ENCODE measurements at regions not wholly inside any gene's neighbourhood (a gene's known extent, or its start where the extent isn't known, plus 50 kb on each side); places are given as distances from the start of the nearest gene placed in this dataset.

DNA sequence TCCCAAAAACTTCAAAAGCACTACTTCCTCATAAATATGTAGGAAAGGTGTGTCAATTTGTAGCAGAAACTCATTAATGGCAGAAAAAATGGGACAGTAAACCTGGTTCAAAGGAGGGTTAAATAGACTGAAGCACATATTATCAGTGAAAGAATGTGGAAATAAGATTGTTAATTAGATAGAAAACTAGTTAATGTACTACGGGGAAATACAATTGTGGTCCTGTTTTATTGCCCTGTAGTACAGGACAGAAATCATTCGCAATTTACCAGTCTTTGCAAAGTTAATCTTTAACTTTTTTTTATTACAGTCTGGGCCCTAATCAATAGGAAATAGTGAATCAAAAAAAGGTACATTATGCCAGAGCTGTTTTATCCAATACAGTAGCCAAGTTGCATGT, 82.0 kb upstream of the PAK5 start (continued):
- TF ChIP-seq, protein P1, sequence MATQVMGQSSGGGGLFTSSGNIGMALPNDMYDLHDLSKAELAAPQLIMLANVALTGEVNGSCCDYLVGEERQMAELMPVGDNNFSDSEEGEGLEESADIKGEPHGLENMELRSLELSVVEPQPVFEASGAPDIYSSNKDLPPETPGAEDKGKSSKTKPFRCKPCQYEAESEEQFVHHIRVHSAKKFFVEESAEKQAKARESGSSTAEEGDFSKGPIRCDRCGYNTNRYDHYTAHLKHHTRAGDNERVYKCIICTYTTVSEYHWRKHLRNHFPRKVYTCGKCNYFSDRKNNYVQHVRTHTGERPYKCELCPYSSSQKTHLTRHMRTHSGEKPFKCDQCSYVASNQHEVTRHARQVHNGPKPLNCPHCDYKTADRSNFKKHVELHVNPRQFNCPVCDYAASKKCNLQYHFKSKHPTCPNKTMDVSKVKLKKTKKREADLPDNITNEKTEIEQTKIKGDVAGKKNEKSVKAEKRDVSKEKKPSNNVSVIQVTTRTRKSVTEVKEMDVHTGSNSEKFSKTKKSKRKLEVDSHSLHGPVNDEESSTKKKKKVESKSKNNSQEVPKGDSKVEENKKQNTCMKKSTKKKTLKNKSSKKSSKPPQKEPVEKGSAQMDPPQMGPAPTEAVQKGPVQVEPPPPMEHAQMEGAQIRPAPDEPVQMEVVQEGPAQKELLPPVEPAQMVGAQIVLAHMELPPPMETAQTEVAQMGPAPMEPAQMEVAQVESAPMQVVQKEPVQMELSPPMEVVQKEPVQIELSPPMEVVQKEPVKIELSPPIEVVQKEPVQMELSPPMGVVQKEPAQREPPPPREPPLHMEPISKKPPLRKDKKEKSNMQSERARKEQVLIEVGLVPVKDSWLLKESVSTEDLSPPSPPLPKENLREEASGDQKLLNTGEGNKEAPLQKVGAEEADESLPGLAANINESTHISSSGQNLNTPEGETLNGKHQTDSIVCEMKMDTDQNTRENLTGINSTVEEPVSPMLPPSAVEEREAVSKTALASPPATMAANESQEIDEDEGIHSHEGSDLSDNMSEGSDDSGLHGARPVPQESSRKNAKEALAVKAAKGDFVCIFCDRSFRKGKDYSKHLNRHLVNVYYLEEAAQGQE (IDR thresholded peaks at IDR 0.05; ENCODE audit: unreplicated experiment): no peak
- TF ChIP-seq ZNF331 (CRISPR knock-in tag; IDR thresholded peaks at IDR 0.05; ENCODE audit: low read depth): no peak
- TF ChIP-seq, protein P2, sequence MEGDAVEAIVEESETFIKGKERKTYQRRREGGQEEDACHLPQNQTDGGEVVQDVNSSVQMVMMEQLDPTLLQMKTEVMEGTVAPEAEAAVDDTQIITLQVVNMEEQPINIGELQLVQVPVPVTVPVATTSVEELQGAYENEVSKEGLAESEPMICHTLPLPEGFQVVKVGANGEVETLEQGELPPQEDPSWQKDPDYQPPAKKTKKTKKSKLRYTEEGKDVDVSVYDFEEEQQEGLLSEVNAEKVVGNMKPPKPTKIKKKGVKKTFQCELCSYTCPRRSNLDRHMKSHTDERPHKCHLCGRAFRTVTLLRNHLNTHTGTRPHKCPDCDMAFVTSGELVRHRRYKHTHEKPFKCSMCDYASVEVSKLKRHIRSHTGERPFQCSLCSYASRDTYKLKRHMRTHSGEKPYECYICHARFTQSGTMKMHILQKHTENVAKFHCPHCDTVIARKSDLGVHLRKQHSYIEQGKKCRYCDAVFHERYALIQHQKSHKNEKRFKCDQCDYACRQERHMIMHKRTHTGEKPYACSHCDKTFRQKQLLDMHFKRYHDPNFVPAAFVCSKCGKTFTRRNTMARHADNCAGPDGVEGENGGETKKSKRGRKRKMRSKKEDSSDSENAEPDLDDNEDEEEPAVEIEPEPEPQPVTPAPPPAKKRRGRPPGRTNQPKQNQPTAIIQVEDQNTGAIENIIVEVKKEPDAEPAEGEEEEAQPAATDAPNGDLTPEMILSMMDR (conservative IDR thresholded peaks at IDR 0.05; ENCODE audit: low read depth in 2 of 2): no peak
- no peak for TF ChIP-seq EZH2 (IDR thresholded peaks at IDR 0.05; ENCODE audit: low read depth, unreplicated experiment)
- TF ChIP-seq ZNF114 (CRISPR knock-in tag; IDR thresholded peaks at IDR 0.05): no peak
- no peak for TF ChIP-seq NANOG (IDR thresholded peaks at IDR 0.05; ENCODE audit: borderline replicate concordance)
- no peak for TF ChIP-seq STAT1 (IDR thresholded peaks at IDR 0.05; ENCODE audit: unreplicated experiment)

DNA sequence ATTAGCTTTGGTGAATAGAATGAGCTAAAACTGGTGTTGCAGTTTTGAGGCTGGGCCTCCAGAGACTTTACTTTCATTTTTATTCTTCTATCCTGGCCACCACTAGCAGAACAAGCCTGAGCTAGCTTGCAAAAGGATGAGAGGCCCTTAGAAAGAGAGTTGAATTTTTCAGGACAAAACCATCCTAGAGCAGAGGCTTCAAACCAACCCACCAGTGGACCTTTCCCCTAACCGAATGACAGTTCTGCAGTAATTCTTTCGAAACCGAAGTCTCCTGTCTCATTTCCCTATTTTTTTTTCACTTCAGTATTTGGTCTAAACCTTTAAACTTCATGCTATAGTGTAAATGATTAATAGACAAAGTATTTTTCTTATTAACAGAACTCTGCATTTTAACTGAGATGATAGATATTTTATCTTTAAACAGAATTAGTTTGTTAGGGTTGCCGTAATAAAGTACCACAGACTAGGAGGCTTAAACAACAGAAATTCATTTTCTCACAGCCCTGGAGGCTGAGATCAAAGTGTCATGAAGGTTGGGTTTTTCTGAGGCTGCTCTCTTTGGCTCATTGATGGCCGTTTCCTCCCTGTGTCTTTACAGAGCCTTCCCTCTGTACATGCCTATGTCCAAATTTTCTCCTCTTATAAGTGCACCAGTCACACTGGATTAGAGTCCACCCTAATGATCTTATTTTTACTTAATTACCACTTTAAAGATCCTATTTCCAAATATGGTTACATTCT, 80.6 kb upstream of the PAK5 start:
- H3K36me3 Mint-ChIP-seq (ENCODE audit: low read depth): no peaks in the 10 kb centered on the region
- DNase-seq (ENCODE audit: low spot score): no peak
- H3K36me3 ChIP-seq (ENCODE audit: insufficient read depth): no peaks in the 10 kb centered on the region
- H3K4me1 Mint-ChIP-seq: no peaks in the 10 kb centered on the region
- no peaks in the 10 kb centered on the region for H3K27me3 ChIP-seq (ENCODE audit: insufficient read depth)
- H3K9me2 ChIP-seq (ENCODE audit: insufficient read depth): no peaks in the 10 kb centered on the region
- no peak overlapping the region for H3K4me2 ChIP-seq
- no peak overlapping the region for H2AFZ ChIP-seq
- H3K27ac ChIP-seq (ENCODE audit: low read depth): no peak overlapping the region
- no peaks in the 10 kb centered on the region for H3K79me2 ChIP-seq (replicated peaks; ENCODE audit: insufficient read depth)
- ATAC-seq: no peak
- no peaks in the 10 kb centered on the region for H3K27me3 Mint-ChIP-seq (ENCODE audit: insufficient read depth, low read depth, poor library complexity)
- H3K27ac Mint-ChIP-seq: no peak overlapping the region
- H3K4me3 ChIP-seq: no peak overlapping the region
- no peaks in the 10 kb centered on the region for H3K4me1 ChIP-seq (ENCODE audit: insufficient read depth)
- no peaks in the 10 kb centered on the region for H4K20me1 ChIP-seq (replicated peaks; ENCODE audit: insufficient read depth)
- no peak overlapping the region for H3K4me3 Mint-ChIP-seq
- H3K9me3 Mint-ChIP-seq: no peaks in the 10 kb centered on the region
- H3F3A ChIP-seq (replicated peaks; ENCODE audit: low read depth): no peaks in the 10 kb centered on the region
- TF ChIP-seq CREB1 (CRISPR knock-in tag; IDR thresholded peaks at IDR 0.05; ENCODE audit: low read depth): no peak
- no peak for TF ChIP-seq EZH2 (IDR thresholded peaks at IDR 0.05; ENCODE audit: low read depth, unreplicated experiment)
- TF ChIP-seq, protein P1 (IDR thresholded peaks at IDR 0.05; ENCODE audit: unreplicated experiment): no peak
- TF ChIP-seq, protein P3, sequence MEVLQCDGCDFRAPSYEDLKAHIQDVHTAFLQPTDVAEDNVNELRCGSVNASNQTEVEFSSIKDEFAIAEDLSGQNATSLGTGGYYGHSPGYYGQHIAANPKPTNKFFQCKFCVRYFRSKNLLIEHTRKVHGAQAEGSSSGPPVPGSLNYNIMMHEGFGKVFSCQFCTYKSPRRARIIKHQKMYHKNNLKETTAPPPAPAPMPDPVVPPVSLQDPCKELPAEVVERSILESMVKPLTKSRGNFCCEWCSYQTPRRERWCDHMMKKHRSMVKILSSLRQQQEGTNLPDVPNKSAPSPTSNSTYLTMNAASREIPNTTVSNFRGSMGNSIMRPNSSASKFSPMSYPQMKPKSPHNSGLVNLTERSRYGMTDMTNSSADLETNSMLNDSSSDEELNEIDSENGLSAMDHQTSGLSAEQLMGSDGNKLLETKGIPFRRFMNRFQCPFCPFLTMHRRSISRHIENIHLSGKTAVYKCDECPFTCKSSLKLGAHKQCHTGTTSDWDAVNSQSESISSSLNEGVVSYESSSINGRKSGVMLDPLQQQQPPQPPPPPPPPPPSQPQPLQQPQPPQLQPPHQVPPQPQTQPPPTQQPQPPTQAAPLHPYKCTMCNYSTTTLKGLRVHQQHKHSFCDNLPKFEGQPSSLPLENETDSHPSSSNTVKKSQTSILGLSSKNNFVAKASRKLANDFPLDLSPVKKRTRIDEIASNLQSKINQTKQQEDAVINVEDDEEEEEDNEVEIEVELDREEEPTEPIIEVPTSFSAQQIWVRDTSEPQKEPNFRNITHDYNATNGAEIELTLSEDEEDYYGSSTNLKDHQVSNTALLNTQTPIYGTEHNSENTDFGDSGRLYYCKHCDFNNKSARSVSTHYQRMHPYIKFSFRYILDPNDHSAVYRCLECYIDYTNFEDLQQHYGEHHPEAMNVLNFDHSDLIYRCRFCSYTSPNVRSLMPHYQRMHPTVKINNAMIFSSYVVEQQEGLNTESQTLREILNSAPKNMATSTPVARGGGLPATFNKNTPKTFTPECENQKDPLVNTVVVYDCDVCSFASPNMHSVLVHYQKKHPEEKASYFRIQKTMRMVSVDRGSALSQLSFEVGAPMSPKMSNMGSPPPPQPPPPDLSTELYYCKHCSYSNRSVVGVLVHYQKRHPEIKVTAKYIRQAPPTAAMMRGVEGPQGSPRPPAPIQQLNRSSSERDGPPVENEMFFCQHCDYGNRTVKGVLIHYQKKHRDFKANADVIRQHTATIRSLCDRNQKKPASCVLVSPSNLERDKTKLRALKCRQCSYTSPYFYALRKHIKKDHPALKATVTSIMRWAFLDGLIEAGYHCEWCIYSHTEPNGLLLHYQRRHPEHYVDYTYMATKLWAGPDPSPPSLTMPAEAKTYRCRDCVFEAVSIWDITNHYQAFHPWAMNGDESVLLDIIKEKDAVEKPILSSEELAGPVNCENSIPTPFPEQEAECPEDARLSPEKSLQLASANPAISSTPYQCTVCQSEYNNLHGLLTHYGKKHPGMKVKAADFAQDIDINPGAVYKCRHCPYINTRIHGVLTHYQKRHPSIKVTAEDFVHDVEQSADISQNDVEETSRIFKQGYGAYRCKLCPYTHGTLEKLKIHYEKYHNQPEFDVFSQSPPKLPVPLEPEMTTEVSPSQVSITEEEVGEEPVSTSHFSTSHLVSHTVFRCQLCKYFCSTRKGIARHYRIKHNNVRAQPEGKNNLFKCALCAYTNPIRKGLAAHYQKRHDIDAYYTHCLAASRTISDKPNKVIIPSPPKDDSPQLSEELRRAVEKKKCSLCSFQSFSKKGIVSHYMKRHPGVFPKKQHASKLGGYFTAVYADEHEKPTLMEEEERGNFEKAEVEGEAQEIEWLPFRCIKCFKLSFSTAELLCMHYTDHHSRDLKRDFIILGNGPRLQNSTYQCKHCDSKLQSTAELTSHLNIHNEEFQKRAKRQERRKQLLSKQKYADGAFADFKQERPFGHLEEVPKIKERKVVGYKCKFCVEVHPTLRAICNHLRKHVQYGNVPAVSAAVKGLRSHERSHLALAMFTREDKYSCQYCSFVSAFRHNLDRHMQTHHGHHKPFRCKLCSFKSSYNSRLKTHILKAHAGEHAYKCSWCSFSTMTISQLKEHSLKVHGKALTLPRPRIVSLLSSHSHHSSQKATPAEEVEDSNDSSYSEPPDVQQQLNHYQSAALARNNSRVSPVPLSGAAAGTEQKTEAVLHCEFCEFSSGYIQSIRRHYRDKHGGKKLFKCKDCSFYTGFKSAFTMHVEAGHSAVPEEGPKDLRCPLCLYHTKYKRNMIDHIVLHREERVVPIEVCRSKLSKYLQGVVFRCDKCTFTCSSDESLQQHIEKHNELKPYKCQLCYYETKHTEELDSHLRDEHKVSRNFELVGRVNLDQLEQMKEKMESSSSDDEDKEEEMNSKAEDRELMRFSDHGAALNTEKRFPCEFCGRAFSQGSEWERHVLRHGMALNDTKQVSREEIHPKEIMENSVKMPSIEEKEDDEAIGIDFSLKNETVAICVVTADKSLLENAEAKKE (CRISPR knock-in tag; IDR thresholded peaks at IDR 0.05): no peak
